GM23248 (cell line): ENCODE measurements at regions not wholly inside any gene's neighbourhood (a gene's known extent, or its start where the extent isn't known, plus 50 kb on each side); places are given as distances from the start of the nearest gene placed in this dataset.

Experiments
- EZH2 ChIP-seq: fragments of 200-600 bp; sonication (generic); IDR thresholded peaks from 2 replicates; pipeline ENCODE4 v1.6.1; 2018; ENCODE audit warnings: antibody characterized with exemption, mild to moderate bottlenecking; ENCODE audit not compliant: insufficient read depth, poor library complexity, severe bottlenecking
- EZH2phosphoT487 ChIP-seq: fragments of 200-600 bp; sonication (generic); IDR thresholded peaks from 2 replicates; pipeline ENCODE4 v1.6.1; 2018; ENCODE audit warnings: antibody characterized with exemption, moderate library complexity, mild to moderate bottlenecking, low read depth; ENCODE audit not compliant: insufficient read depth

DNA sequence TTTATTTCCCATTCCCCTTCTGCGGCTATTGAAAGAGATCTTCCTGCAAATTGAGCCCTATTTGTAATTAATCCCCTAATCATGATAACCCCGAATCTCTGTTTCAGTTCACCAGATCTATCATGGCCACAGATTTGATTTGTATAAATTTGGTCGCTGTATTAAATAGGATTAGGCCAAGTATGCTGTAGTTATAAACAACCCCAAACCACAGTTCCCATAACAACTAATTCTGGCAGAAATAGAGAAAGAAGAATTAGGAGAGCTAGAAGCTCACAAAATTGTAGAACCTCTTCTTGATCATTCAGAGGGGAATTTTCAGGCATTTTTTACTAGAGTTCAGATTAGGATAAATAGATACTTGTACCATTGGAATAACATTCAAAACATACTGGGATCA is 433.7 kb upstream of the TNP1 start:
- TF ChIP-seq EZH2phosphoT487 (no peak), EZH2 (no peak)
